Ascending aorta (tissue), 2 donors: ENCODE measurements at regions not wholly inside any gene's neighbourhood (a gene's known extent, or its start where the extent isn't known, plus 50 kb on each side); places are given as distances from the start of the nearest gene placed in this dataset.

Experiments
- DNase-seq, 2 donors: peaks; one replicate each; pipeline ENCODE4 v3.0.0-alpha.2; 2019; ENCODE audit warnings: low spot score in 2 of 2
- H3K27ac ChIP-seq, 2 donors: fragments of 200-600 bp; sonication (generic); one replicate each; pipeline ENCODE4 v1.5.1; 2016 to 2017; ENCODE audit warnings: mild to moderate bottlenecking in 1 of 2
- H3K27me3 ChIP-seq: fragments of 200-600 bp; sonication (generic); one replicate; pipeline ENCODE4 v1.5.1; 2017
- H3K36me3 ChIP-seq, 2 donors: fragments of 200-600 bp; sonication (generic); one replicate each; pipeline ENCODE4 v1.5.1; 2016
- H3K4me1 ChIP-seq, 2 donors: fragments of 200-600 bp; sonication (generic); one replicate each; pipeline ENCODE4 v1.5.1; 2016 to 2017; ENCODE audit warnings: mild to moderate bottlenecking in 1 of 2
- H3K4me3 ChIP-seq, 2 donors: fragments of 200-600 bp; sonication (generic); one replicate each; pipeline ENCODE4 v1.5.1; 2016 to 2017; ENCODE audit warnings: mild to moderate bottlenecking in 1 of 2
- H3K9me3 ChIP-seq, 2 donors: fragments of 200-600 bp; sonication (generic); one replicate each; pipeline ENCODE4 v1.5.1; 2016
- CTCF ChIP-seq, 3 experiments: fragments of 200-600 bp in 2 of 3; fragments of 450-650 bp in 1 of 3; sonication (generic) in 2 of 3; IDR thresholded peaks; one replicate each; pipeline ENCODE4 v1.5.1; 2016 to 2019; ENCODE audit warnings: antibody characterized with exemption in 3 of 3, mild to moderate bottlenecking in 1 of 3, moderate library complexity in 1 of 3
- intact Hi-C: fragments of 100-400 bp; cut with DNase I; formaldehyde crosslinking; loops from one replicate; pipeline ENCODE4 v1.15.1; 2023

DNA sequence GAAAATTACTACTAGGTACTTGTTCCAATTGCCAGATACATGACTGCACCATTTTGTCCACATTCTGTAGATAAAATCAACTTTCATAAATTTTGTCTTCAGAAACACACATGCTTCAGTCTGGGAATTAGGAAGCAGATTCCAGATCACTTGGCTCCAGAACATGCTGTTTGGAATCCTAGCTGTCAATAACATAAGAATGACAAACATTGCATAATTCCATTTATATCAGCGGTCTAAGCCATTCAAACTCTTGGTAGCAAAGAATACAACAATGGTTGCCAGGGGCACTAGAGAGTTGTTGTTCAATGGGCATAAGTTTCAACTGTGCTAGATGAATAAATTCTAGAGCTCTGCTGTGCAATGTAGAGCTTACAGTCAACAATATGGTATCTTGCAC, 1112.1 kb upstream of the AGA start:
- intact Hi-C loops: no loop called here
- Histone ChIP-seq H3K4me1 (no peaks in the 10 kb centered on the region), H3K27me3 (no peaks in the 10 kb centered on the region), H3K4me3 (no peak overlapping the region), H3K36me3 (no peaks in the 10 kb centered on the region), H3K27ac (no peak overlapping the region), H3K9me3 (no peaks in the 10 kb centered on the region)
- no peak for DNase-seq
- no peak for TF ChIP-seq CTCF (IDR thresholded peaks at IDR 0.05)

GRCh38 chr4:178556796-178557195, 1114.6 kb upstream of the AGA start:
- Histone ChIP-seq H3K27ac (no peak overlapping the region), H3K27me3 (no peaks in the 10 kb centered on the region), H3K36me3 (no peaks in the 10 kb centered on the region), H3K4me3 (no peak overlapping the region), H3K9me3 (no peaks in the 10 kb centered on the region), H3K4me1 (no peaks in the 10 kb centered on the region)
- no peak for TF ChIP-seq CTCF (IDR thresholded peaks at IDR 0.05)
- no peak for DNase-seq
- intact Hi-C loops: no loop called here

- Histone ChIP-seq H3K27ac (no peak overlapping the region), H3K36me3 (no peaks in the 10 kb centered on the region), H3K9me3 (no peaks in the 10 kb centered on the region), H3K4me1 (no peaks in the 10 kb centered on the region), H3K4me3 (no peak overlapping the region), H3K27me3 (no peaks in the 10 kb centered on the region)
- TF ChIP-seq CTCF (IDR thresholded peaks at IDR 0.05): no peak
- intact Hi-C loops: no loop called here
- DNase-seq: no peak
Measured at GRCh38 chr4:178577933-178578332, 1135.7 kb upstream of the AGA start.

DNA sequence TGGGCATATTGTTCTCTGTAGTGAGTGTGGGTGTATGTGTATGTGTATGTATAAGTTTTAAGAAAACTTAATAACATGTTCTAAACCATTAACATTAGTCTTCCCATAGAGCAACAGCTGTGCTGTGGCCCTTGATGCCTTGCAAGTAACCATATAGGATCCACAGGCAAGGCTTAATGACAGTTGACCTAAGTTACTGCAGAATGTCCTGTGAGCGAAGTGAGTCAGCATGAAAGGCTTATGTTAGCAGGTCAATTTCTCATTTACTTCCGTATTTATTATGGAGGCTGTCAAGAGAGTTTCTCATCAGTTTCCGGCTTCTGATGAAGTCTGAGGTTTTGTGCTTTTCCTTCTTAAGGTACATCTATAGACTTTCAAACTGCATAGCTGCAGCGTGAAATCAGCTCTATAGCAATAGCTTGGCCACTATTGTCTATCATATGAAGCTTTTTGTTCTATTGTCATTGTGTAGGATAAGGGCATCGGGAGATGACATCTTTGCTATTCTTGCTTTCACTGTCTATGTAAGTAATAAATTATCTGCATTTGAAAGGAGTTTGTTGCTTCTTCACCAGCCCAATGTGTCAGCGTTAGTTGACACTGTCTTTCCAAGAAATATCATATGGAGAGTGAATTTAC, 1153.4 kb upstream of the AGA start:
- intact Hi-C loops: no loop called here
- no peak overlapping the region for H3K4me3 ChIP-seq
- no peaks in the 10 kb centered on the region for H3K9me3 ChIP-seq
- H3K27ac ChIP-seq: no peak overlapping the region
- TF ChIP-seq CTCF (IDR thresholded peaks at IDR 0.05): no peak
- DNase-seq: no peak
- H3K36me3 ChIP-seq: no peaks in the 10 kb centered on the region
- H3K27me3 ChIP-seq: no peaks in the 10 kb centered on the region
- no peaks in the 10 kb centered on the region for H3K4me1 ChIP-seq

- no peaks in the 10 kb centered on the region for H3K27me3 ChIP-seq
- H3K27ac ChIP-seq: no peak overlapping the region
- no peak for TF ChIP-seq CTCF (IDR thresholded peaks at IDR 0.05)
- no peaks in the 10 kb centered on the region for H3K36me3 ChIP-seq
- no peak overlapping the region for H3K4me3 ChIP-seq
- no peaks in the 10 kb centered on the region for H3K4me1 ChIP-seq
- DNase-seq: no peak
- intact Hi-C loops: no loop called here
- no peaks in the 10 kb centered on the region for H3K9me3 ChIP-seq
Measured at GRCh38 chr4:178598672-178599071, 1156.4 kb upstream of the AGA start.

DNA sequence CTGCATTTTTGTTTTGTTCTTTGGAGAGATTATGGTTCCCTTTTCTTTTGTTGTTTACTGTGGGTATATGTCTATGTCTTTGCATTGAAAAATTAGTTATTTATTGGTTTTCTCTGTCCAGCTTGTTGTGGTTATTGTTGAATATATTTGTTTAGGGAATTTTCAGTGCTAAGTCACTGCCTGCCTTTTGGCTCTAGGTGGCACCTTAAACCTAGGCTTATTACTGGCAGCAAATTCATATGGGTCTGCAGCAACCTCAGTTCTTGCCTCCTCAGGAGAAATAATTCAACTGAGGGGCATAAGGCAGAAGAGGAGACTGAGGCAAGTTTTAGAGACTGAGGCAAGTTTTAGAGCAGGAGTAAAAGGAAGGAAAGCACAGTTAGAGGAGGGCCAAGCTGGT, 1157.3 kb upstream of the AGA start:
- no peaks in the 10 kb centered on the region for H3K9me3 ChIP-seq
- no peaks in the 10 kb centered on the region for H3K36me3 ChIP-seq
- H3K4me1 ChIP-seq: no peaks in the 10 kb centered on the region
- no peaks in the 10 kb centered on the region for H3K27me3 ChIP-seq
- intact Hi-C loops: no loop called here
- H3K4me3 ChIP-seq: no peak overlapping the region
- DNase-seq: no peak
- no peak overlapping the region for H3K27ac ChIP-seq
- TF ChIP-seq CTCF (IDR thresholded peaks at IDR 0.05): no peak
